HG02588 (cell line): ENCODE measurements at regions not wholly inside any gene's neighbourhood (a gene's known extent, or its start where the extent isn't known, plus 50 kb on each side); places are given as distances from the start of the nearest gene placed in this dataset.

Source experiments
- ATAC-seq: cut with Tn5 transposase; IDR thresholded peaks from one replicate; pipeline ENCODE4 v1.9.1; 2021; ENCODE audit warnings: mild to moderate bottlenecking, moderate library complexity; ENCODE audit not compliant: unreplicated experiment

DNA sequence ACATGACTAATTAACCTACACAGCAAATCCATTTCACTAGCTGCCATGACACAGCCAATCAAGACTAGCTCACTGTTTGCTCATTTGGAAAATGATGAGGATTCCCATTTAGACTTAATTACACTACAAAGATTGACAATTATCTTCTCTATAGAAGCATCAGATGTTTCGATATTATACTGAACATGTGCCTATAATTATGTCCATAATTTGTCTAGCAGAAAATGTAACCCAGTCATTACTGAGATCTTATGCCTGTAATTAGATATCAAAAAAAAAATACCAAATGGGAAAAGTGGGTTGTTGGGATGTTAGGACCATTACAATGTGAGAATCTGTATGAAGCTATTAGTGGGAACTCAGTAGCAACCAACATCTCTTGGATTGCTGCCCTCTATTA lies 344.2 kb upstream of the MCTP2 start:
- no peak for ATAC-seq

GRCh38 chr15:93882779-93883178 lies 348.6 kb upstream of the MCTP2 start:
- no peak for ATAC-seq

DNA sequence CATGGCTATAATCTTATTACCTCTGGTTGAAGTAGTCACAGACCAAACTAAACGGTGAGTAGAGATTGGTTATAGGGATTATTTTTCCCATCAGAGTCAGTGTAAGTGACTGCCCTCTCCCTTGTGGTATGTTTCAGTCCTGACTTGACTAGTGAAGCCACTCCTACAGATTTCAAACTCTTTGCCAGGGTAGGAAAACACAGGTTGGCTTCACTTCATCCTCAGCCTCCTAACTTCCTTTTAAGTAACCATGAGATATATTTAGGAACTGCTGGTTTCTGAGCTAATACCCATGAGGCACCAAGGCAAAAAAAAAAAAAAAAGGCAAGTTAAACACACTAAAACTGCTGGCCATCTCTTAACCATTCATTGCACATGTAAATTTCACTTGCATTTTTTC lies 349.2 kb upstream of the MCTP2 start:
- ATAC-seq: no peak

- ATAC-seq: no peak
Measured at GRCh38 chr15:93881310-93881709, 350.1 kb upstream of the MCTP2 start.

DNA sequence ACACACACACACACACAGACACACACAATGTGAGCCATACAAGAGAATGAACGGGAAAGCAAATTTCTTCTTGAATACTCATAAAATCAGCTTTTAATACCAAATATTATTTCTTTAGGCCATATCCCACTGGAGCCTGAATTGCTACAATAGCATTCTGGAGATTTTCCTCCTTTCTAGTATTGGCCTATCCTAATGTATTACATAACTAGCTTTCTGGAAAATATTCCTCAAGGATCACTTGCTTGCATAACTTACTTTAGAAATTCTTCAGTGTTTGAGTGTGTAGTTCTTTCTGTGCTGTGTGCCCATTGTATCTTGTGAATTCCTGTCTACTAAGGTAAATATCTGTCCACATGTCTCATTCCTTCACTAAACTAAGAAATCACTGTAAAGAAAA lies 351.0 kb upstream of the MCTP2 start:
- no peak for ATAC-seq

DNA sequence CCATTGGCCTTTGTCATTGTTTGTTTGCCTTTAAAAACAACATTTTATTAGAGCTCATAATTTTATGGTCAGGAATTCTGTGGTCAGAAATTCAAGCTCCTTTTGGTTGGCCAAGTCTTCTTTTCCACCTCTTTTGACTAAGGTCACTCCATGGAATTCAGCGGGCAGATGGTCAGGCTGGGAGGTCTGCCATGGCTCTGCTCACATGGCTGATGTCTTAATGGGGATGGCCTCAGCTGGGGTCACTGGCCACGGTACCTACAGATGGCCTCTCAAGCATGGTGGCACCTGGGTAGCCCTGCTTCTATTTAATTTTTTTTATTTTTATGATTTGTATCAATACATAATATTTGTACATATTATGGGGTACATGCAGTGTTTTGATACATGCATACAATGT lies 360.8 kb upstream of the MCTP2 start:
- no peak for ATAC-seq

- ATAC-seq: no peak
Measured at GRCh38 chr15:93866948-93867347, 364.4 kb upstream of the MCTP2 start.

GRCh38 chr15:93866476-93866875 lies 364.9 kb upstream of the MCTP2 start:
- no peak for ATAC-seq

DNA sequence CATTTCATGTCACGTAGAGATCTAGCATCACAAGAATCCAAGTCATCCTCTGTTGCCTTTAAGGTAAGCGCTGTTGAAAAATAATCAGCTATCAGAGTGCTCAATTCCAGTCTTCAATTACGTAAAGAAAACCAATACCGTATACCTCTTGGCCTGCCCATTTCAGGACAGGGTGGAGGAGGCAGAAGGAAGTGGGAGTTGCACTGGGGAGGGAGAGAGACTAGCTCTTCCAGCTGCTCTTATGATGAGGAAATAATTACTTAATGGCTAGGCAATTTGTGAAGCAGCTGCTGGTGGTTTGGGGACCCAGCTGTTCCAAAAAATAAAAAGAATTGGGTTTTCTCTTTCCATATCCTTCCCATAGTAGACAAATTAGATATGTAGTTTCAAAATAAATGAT lies 365.8 kb upstream of the MCTP2 start:
- ATAC-seq: no peak

DNA sequence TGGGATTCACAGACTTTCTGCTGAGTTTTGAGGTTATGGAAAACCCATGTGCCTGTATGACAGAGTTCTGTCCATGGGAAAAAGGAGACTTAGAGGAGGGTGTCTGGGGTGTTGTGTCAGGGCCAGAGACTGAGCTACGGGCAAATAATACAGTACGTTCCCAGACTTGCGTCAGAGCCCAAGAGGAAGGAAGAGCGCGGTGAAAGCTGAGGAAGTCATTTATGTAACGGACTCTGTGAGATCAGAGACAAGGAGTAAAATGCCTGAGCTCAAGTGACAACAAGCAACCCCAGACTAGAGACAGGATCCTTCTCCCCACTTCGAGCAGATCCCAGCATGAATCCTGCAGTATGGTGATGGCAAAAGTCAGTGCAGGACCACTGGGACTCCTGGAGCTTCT lies 368.6 kb upstream of the MCTP2 start:
- no peak for ATAC-seq

DNA sequence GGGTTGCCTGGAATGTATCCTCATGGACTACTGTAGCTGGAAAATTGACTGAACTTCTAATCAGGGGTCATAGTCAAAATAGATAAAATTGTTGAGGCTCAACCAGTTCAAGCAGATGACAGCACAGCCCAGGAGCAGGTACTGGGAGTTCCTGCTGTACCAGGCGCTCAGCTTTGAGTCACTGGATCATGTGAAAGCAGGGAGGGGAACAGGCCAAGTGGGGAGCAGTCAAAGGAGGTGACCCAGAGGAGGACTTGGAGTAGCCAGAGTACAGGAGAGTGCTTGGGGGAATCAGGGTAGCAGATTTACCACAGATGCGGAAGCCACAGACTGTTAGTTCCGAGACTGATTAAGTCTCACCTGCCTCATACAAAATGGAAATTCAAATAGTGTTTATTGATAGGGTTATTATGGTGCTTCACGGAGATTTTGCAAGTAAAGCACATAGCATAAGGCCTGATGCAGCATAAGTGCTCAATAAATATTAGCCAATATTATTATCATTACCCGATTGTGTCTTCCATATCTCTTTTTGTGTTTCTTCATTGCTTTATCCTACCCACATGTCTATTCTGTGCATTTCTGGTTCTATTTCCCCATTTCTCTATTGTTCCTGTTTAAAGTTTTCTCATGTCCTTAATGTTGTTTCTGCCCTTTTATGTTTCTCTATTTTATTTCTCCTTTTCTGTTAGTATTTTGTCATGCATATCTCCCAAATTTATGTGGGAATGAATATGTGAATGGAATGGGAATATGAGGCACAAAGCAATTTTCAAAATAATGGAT lies 369.2 kb upstream of the MCTP2 start:
- ATAC-seq: no peak

DNA sequence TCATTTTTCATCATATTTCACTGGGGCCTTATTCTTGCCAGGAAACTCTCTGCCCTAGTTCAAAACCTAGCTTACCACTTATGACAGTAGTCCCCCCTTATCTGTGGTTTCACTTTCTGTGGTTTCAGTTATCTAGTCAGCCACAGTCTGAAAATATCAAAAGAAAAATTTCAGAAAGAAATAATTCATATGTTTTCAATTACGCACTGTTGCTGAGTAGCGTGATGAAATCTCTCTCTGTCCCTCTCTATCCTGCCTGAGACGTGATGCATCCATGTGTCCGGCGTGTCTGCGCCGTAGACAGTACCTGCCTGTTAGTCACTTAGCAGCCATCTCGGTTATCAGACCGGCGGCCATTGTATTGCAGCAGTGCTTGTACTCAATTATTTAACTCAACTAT lies 369.9 kb upstream of the MCTP2 start:
- ATAC-seq: no peak

DNA sequence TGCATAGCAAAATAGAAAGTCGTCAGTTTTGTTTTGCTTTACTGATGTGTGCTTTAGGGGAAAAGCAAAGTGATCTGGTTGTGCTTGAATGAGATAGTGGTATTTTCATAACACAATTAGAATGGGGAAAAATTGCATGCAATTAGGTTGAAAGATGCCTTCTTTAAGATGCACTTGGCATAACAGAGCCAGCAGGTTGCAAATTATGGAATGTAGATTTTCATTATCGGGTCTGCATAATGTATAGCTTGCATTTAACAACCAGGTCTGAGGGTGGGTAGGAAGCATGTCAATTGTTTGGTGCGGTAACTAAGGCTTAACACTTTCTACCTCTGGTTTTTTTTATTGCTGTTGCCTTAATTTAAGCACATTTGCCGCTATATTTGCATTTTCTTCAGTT lies 370.7 kb upstream of the MCTP2 start:
- ATAC-seq: no peak

DNA sequence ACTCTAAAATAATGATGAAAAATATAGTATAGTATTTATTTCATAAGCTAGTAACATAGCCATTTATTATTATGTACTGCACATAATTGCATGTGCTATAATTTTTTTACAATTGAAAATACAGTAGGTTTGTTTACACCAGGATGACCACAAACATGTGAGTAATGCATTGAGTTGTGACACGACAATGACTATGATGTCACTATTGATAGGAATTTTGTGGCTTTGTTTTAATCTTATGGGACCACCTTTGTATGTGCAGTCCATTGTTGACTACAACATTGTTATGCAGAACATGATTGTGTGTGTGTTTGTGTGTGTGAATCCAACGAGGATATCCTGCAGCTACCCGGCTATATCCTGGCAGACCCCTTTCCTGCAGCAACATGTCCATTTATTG lies 372.2 kb upstream of the MCTP2 start:
- ATAC-seq: no peak

GRCh38 chr15:93855181-93855826 lies 376.1 kb upstream of the MCTP2 start:
- ATAC-seq: no peak

DNA sequence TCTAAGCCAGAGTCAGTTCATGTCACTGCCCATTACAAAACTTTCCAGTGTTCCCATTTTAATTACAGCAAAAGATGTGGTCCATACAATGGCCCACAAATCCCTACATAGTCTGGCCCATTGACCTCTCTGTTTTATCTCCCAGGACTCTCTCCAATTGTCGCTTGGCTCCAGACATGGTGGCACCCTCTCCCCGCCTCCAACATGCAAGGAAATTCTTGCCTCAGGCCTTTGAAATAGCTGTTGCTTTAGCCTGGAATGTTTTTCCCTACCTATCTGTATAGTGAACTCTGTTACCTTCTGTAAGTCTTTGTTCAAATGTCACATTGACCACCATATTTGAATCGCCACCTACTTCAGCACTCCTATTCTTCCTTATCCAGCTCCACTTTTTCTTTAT lies 377.3 kb upstream of the MCTP2 start:
- ATAC-seq: no peak

DNA sequence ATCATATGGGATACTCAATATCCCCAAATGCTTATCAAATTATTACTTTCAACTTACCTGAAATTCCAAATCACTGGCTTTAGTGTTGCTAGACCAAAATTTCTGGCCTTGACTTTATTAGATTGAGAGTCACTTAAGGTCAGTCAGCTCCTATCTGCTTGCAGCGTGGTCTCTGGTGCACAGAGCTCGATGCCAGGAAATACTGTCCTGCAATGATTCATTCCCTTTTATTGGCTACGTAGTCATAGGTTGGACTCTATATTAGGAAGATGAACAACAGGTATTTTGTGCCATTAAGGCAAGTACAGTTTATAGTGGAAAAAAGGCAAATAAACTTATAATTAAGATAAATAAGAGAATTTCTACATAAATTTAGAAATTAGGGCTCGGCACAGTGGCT lies 378.6 kb upstream of the MCTP2 start:
- no peak for ATAC-seq

- no peak for ATAC-seq
Measured at GRCh38 chr15:93848490-93848889, 382.9 kb upstream of the MCTP2 start.

- no peak for ATAC-seq
Measured at GRCh38 chr15:93848076-93848475, 383.3 kb upstream of the MCTP2 start.

DNA sequence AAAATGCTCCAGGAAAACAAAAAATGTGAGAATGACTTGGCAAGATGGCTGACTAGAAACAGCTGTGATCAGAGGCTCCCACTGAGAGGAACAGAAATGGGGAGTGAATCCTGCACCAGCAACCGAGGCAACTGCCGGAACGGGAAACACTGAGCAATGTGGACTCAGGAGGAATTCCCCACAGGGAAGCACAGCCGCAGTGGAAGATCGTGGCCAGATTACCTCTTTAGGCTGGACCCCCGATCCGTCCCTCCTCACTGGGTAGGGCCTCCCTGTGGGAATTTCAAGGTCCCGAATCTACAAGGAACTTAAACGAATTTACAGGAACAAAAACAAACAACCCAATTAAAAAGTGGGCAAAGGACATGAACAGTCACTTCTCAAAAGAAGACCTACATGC lies 385.2 kb upstream of the MCTP2 start:
- ATAC-seq: no peak

GRCh38 chr15:93837450-93837849 lies 393.9 kb upstream of the MCTP2 start:
- ATAC-seq: no peak

DNA sequence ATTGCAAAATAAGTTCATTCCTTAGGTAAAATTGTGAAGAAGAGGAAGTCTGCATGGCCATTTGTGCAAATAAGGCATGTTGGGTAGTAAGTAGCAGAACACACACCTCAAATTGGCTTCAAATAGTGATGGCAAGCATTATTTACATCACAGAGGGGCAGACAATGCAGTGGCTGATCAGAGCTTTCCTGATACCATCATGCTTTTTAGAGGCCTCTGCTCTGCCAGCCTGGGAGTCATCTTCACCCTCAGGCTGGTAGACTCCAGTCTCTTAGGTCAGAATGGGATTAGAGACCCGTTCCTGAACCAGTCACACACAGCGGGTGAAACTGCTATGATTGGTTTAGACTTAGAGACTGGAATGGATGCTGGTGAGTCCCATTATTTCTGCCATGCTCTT lies 396.0 kb upstream of the MCTP2 start:
- no peak for ATAC-seq

- ATAC-seq: no peak
Measured at GRCh38 chr15:93831641-93832040, 399.7 kb upstream of the MCTP2 start.
